HepG2 (cell line): ENCODE measurements at regions not wholly inside any gene's neighbourhood (a gene's known extent, or its start where the extent isn't known, plus 50 kb on each side); places are given as distances from the start of the nearest gene placed in this dataset.

Experiments used
- HDAC6 ChIP-seq: fragments of 200-600 bp; sonication (generic); IDR thresholded peaks from 2 replicates; pipeline ENCODE4 v1.7.0; 2017; ENCODE audit warnings: mild to moderate bottlenecking, antibody characterized with exemption, low read length, low read depth
- NFYB ChIP-seq: sonication (generic); formaldehyde crosslinking; IDR thresholded peaks from 2 replicates; pipeline ENCODE4 v1.4.0; 2020; ENCODE audit warnings: missing genetic modification reagents
- NR3C1 ChIP-seq: sonication (generic); formaldehyde crosslinking; IDR thresholded peaks from 2 replicates; pipeline ENCODE4 v1.4.0; 2020; ENCODE audit warnings: missing genetic modification reagents
- TAF15 ChIP-seq: fragments of 200-400 bp; formaldehyde crosslinking; IDR thresholded peaks from one replicate; pipeline ENCODE4 v1.6.1; 2018; ENCODE audit warnings: mild to moderate bottlenecking, low read depth, low read length; ENCODE audit not compliant: poor library complexity, severe bottlenecking
- TCF12 ChIP-seq, 2 experiments: fragments of 450-650 bp in 1 of 2; sonication (generic) in 1 of 2; formaldehyde crosslinking in 1 of 2; IDR thresholded peaks; 2 replicates each; pipeline versions ENCODE4 v1.6.1 to v1.8.0; 2017 to 2022; ENCODE audit warnings: antibody characterized with exemption in 1 of 2, mild to moderate bottlenecking in 1 of 2, missing genetic modification reagents in 1 of 2, moderate library complexity in 1 of 2
- TERF1 ChIP-seq: sonication (generic); formaldehyde crosslinking; IDR thresholded peaks from 2 replicates; pipeline ENCODE4 v1.8.0; 2022; ENCODE audit warnings: mild to moderate bottlenecking, missing genetic modification reagents, moderate library complexity
- THAP8 ChIP-seq: sonication (generic); formaldehyde crosslinking; IDR thresholded peaks from 2 replicates; pipeline ENCODE4 v1.5.1; 2020; ENCODE audit warnings: missing genetic modification reagents, mild to moderate bottlenecking, borderline replicate concordance
- ZNF3 ChIP-seq: IDR thresholded peaks from 2 replicates; pipeline ENCODE4 v1.7.0; 2017; ENCODE audit warnings: inconsistent platforms
- ZNF577 ChIP-seq: sonication (generic); formaldehyde crosslinking; IDR thresholded peaks from 2 replicates; pipeline ENCODE4 v1.4.0; 2020; ENCODE audit warnings: mild to moderate bottlenecking, low read depth, missing genetic modification reagents, borderline replicate concordance
- ZNF704 ChIP-seq: sonication (generic); formaldehyde crosslinking; IDR thresholded peaks from 2 replicates; pipeline ENCODE4 v1.8.1; 2023; ENCODE audit warnings: mild to moderate bottlenecking, inconsistent platforms, moderate library complexity, missing genetic modification reagents, borderline replicate concordance
- ZSCAN20 ChIP-seq: sonication (generic); formaldehyde crosslinking; IDR thresholded peaks from 2 replicates; pipeline ENCODE4 v1.4.0; 2020; ENCODE audit warnings: missing genetic modification reagents, mild to moderate bottlenecking, borderline replicate concordance
- TF ChIP-seq, protein P1 (sequence below): sonication (generic); formaldehyde crosslinking; IDR thresholded peaks from 2 replicates; pipeline ENCODE4 v1.4.0; 2020; ENCODE audit warnings: missing genetic modification reagents

DNA sequence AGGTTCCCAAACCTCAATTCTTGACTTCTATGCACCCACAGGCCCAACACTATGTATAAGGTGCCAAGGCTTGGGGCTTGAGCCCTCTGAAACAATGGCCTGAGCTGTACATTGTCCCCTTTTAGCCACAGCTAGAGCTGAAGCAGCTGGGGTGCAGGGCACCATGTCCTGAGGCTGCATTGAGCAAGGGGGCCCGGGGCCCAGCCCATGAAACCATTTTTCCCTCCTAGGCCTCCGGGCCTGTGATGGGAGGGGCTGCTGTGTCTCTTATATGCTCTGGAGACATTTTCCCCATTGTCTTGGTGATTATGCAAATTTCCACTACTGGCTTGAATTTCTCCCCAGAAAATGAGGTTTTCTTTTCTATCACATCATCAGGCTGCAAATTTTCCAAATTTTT is 155.5 kb downstream of the FASLG start:
- TF ChIP-seq HDAC6 (no peak), TCF12 (IDR thresholded peaks at IDR 0.05) (no peak), TCF12 (CRISPR knock-in tag; IDR thresholded peaks at IDR 0.05) (no peak), TERF1 (no peak), NFYB (no peak), ZNF3 (CRISPR knock-in tag) (no peak), NR3C1 (CRISPR knock-in tag) (no peak), THAP8 (CRISPR knock-in tag) (no peak), ZSCAN20 (CRISPR knock-in tag) (no peak), ZNF704 (CRISPR knock-in tag) (no peak), TAF15 (no peak), ZNF577 (CRISPR knock-in tag) (no peak)
- TF ChIP-seq, protein P1, sequence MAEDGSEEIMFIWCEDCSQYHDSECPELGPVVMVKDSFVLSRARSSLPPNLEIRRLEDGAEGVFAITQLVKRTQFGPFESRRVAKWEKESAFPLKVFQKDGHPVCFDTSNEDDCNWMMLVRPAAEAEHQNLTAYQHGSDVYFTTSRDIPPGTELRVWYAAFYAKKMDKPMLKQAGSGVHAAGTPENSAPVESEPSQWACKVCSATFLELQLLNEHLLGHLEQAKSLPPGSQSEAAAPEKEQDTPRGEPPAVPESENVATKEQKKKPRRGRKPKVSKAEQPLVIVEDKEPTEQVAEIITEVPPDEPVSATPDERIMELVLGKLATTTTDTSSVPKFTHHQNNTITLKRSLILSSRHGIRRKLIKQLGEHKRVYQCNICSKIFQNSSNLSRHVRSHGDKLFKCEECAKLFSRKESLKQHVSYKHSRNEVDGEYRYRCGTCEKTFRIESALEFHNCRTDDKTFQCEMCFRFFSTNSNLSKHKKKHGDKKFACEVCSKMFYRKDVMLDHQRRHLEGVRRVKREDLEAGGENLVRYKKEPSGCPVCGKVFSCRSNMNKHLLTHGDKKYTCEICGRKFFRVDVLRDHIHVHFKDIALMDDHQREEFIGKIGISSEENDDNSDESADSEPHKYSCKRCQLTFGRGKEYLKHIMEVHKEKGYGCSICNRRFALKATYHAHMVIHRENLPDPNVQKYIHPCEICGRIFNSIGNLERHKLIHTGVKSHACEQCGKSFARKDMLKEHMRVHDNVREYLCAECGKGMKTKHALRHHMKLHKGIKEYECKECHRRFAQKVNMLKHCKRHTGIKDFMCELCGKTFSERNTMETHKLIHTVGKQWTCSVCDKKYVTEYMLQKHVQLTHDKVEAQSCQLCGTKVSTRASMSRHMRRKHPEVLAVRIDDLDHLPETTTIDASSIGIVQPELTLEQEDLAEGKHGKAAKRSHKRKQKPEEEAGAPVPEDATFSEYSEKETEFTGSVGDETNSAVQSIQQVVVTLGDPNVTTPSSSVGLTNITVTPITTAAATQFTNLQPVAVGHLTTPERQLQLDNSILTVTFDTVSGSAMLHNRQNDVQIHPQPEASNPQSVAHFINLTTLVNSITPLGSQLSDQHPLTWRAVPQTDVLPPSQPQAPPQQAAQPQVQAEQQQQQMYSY (CRISPR knock-in tag): no peak
